ENCODE measurements at regions not wholly inside any gene's neighbourhood (a gene's known extent, or its start where the extent isn't known, plus 50 kb on each side); places are given as distances from the start of the nearest gene placed in this dataset.
A peak's percentile ranks its signal among the peaks of the same experiment; 100 is the strongest.

GRCh38 chr11:30811226-30811755 lies 225.1 kb upstream of the MPPED2 start:
- FAIRE-seq (no peak), DNase-seq (ENCODE audit: low spot score) (no peak)

GRCh38 chr11:30810116-30810515 lies 224.0 kb upstream of the MPPED2 start:
- DNase-seq (ENCODE audit: low spot score) (no peak), FAIRE-seq (no peak)

- DNase-seq (ENCODE audit: low spot score) (no peak), FAIRE-seq (no peak)
These were observed 215.2 kb upstream of the MPPED2 start for GRCh38 chr11:30801357-30801756.

GRCh38 chr11:30800904-30801303 lies 214.8 kb upstream of the MPPED2 start:
- FAIRE-seq: no peak

GRCh38 chr11:30798547-30799236 lies 212.5 kb upstream of the MPPED2 start:
- DNase-seq (ENCODE audit: low spot score) (no peak), FAIRE-seq (no peak)

More at GRCh38 chr11:30800904-30801303, 214.8 kb upstream of the MPPED2 start:
- DNase-seq (ENCODE audit: low spot score): no peak

GRCh38 chr11:30789270-30789669 lies 203.1 kb upstream of the MPPED2 start:
- FAIRE-seq (no peak), DNase-seq (ENCODE audit: low spot score) (peak; percentile 6)

- DNase-seq (ENCODE audit: low spot score) (no peak), FAIRE-seq (no peak)
These were observed 202.7 kb upstream of the MPPED2 start for GRCh38 chr11:30788849-30789248.

GRCh38 chr11:30786256-30787110 lies 200.3 kb upstream of the MPPED2 start:
- FAIRE-seq (no peak), DNase-seq (ENCODE audit: low spot score) (no peak)

GRCh38 chr11:30778596-30778995 lies 192.4 kb upstream of the MPPED2 start:
- no peak for FAIRE-seq
- no peak for DNase-seq (ENCODE audit: low spot score)

GRCh38 chr11:30775233-30775522 lies 189.0 kb upstream of the MPPED2 start:
- FAIRE-seq: no peak

GRCh38 chr11:30774496-30775232 lies 188.5 kb upstream of the MPPED2 start:
- DNase-seq (ENCODE audit: low spot score) (no peak), FAIRE-seq (no peak)

More at GRCh38 chr11:30775233-30775522, 189.0 kb upstream of the MPPED2 start:
- no peak for DNase-seq (ENCODE audit: low spot score)

GRCh38 chr11:30772908-30773307 lies 186.8 kb upstream of the MPPED2 start:
- no peak for FAIRE-seq
- DNase-seq (ENCODE audit: low spot score): no peak

- FAIRE-seq (no peak), DNase-seq (ENCODE audit: low spot score) (no peak)
These were observed 177.8 kb upstream of the MPPED2 start for GRCh38 chr11:30763951-30764350.

- DNase-seq (ENCODE audit: low spot score) (no peak), FAIRE-seq (no peak)
These were observed 176.0 kb upstream of the MPPED2 start for GRCh38 chr11:30762188-30762587.

GRCh38 chr11:30760345-30760744 lies 174.2 kb upstream of the MPPED2 start:
- FAIRE-seq (no peak), DNase-seq (ENCODE audit: low spot score) (no peak)

GRCh38 chr11:30758946-30759504 lies 172.9 kb upstream of the MPPED2 start:
- no peak for FAIRE-seq
- DNase-seq (ENCODE audit: low spot score): no peak

- DNase-seq (ENCODE audit: low spot score): no peak
- FAIRE-seq: no peak
These were observed 172.4 kb upstream of the MPPED2 start for GRCh38 chr11:30758518-30758917.

- DNase-seq (ENCODE audit: low spot score): peak; percentile 57
These were observed 171.9 kb upstream of the MPPED2 start for GRCh38 chr11:30758012-30758411.

GRCh38 chr11:30753994-30754393 lies 167.8 kb upstream of the MPPED2 start:
- FAIRE-seq (no peak), DNase-seq (ENCODE audit: low spot score) (no peak)

More at GRCh38 chr11:30758012-30758411, 171.9 kb upstream of the MPPED2 start:
- no peak for FAIRE-seq

GRCh38 chr11:30753504-30753903 lies 167.4 kb upstream of the MPPED2 start:
- no peak for FAIRE-seq

GRCh38 chr11:30749268-30749667 lies 163.1 kb upstream of the MPPED2 start:
- no peak for FAIRE-seq
- no peak for DNase-seq (ENCODE audit: low spot score)

More at GRCh38 chr11:30753504-30753903, 167.4 kb upstream of the MPPED2 start:
- DNase-seq (ENCODE audit: low spot score): no peak

Data from urothelium cell line (cell line).